Liver (tissue), 3 donors: ENCODE measurements at regions not wholly inside any gene's neighbourhood (a gene's known extent, or its start where the extent isn't known, plus 50 kb on each side); places are given as distances from the start of the nearest gene placed in this dataset.

Experiments
- EGR1 ChIP-seq, 2 donors: IDR thresholded peaks; 2 replicates each; pipeline ENCODE4 v1.6.1; 2016 to 2018; ENCODE audit warnings: antibody characterized with exemption in 2 of 2, low read depth in 2 of 2
- FOXA1 ChIP-seq: IDR thresholded peaks from 2 replicates; pipeline ENCODE4 v1.6.1; 2016; ENCODE audit warnings: antibody characterized with exemption
- HNF4G ChIP-seq: IDR thresholded peaks from 2 replicates; pipeline ENCODE4 v1.6.1; 2016; ENCODE audit warnings: antibody characterized with exemption
- RAD21 ChIP-seq, 2 donors: IDR thresholded peaks; 2 replicates each; pipeline ENCODE4 v1.6.1; 2016; ENCODE audit warnings: antibody characterized with exemption in 2 of 2, mild to moderate bottlenecking in 2 of 2
- SP1 ChIP-seq: IDR thresholded peaks from 2 replicates; pipeline ENCODE4 v1.6.1; 2018; ENCODE audit warnings: antibody characterized with exemption, mild to moderate bottlenecking
- YY1 ChIP-seq: IDR thresholded peaks from 2 replicates; pipeline ENCODE4 v1.6.1; 2016; ENCODE audit warnings: antibody characterized with exemption, mild to moderate bottlenecking
- TF ChIP-seq, protein P1 (sequence below): fragments of 150-350 bp; IDR thresholded peaks from 2 replicates; pipeline ENCODE4 v1.5.1; 2017; ENCODE audit warnings: improper control_type of control experiment, low read depth, low read length; ENCODE audit not compliant: missing input control
- TF ChIP-seq, protein P2 (sequence below): IDR thresholded peaks from 2 replicates; pipeline ENCODE4 v1.6.1; 2016; ENCODE audit warnings: antibody characterized with exemption
- TF ChIP-seq, protein P3 (sequence below): IDR thresholded peaks from 2 replicates; pipeline ENCODE4 v1.6.1; 2016; ENCODE audit warnings: antibody characterized with exemption
- TF ChIP-seq, protein P4 (sequence below): IDR thresholded peaks from 2 replicates; pipeline ENCODE4 v1.6.1; 2016; ENCODE audit warnings: antibody characterized with exemption, mild to moderate bottlenecking
- donor health status: healthy.
- donor health status: healthy.

DNA sequence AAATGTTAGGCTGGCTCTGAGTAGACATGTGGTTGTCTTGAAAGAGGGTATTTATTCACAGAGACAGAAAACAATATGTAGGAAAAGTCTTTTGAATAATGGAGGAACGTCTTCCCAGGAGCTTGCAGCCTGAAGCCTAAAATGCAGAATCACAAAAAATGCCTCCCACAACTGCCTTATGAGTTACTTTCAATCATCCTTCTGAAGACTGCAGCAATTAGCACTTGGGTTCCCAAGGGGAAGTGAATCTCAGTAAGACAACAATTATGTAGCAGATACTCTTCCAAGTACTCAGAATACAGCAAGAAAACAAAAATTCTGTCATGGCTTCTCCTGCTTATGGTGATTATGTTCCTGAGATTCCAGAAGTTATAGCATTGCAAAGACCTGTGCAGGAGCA lies 166.6 kb upstream of the TBL1X start:
- TF ChIP-seq, protein P1, sequence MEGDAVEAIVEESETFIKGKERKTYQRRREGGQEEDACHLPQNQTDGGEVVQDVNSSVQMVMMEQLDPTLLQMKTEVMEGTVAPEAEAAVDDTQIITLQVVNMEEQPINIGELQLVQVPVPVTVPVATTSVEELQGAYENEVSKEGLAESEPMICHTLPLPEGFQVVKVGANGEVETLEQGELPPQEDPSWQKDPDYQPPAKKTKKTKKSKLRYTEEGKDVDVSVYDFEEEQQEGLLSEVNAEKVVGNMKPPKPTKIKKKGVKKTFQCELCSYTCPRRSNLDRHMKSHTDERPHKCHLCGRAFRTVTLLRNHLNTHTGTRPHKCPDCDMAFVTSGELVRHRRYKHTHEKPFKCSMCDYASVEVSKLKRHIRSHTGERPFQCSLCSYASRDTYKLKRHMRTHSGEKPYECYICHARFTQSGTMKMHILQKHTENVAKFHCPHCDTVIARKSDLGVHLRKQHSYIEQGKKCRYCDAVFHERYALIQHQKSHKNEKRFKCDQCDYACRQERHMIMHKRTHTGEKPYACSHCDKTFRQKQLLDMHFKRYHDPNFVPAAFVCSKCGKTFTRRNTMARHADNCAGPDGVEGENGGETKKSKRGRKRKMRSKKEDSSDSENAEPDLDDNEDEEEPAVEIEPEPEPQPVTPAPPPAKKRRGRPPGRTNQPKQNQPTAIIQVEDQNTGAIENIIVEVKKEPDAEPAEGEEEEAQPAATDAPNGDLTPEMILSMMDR: no peak
- TF ChIP-seq YY1 (no peak), EGR1 (IDR thresholded peaks at IDR 0.05; ENCODE audit: low read depth in 2 of 2) (no peak), RAD21 (IDR thresholded peaks at IDR 0.05) (no peak), FOXA1 (no peak), SP1 (no peak), HNF4G (no peak)
- TF ChIP-seq, protein P2, sequence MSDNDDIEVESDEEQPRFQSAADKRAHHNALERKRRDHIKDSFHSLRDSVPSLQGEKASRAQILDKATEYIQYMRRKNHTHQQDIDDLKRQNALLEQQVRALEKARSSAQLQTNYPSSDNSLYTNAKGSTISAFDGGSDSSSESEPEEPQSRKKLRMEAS: no peak
- TF ChIP-seq, protein P3, sequence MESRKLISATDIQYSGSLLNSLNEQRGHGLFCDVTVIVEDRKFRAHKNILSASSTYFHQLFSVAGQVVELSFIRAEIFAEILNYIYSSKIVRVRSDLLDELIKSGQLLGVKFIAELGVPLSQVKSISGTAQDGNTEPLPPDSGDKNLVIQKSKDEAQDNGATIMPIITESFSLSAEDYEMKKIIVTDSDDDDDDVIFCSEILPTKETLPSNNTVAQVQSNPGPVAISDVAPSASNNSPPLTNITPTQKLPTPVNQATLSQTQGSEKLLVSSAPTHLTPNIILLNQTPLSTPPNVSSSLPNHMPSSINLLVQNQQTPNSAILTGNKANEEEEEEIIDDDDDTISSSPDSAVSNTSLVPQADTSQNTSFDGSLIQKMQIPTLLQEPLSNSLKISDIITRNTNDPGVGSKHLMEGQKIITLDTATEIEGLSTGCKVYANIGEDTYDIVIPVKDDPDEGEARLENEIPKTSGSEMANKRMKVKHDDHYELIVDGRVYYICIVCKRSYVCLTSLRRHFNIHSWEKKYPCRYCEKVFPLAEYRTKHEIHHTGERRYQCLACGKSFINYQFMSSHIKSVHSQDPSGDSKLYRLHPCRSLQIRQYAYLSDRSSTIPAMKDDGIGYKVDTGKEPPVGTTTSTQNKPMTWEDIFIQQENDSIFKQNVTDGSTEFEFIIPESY: no peak
- TF ChIP-seq, protein P4, sequence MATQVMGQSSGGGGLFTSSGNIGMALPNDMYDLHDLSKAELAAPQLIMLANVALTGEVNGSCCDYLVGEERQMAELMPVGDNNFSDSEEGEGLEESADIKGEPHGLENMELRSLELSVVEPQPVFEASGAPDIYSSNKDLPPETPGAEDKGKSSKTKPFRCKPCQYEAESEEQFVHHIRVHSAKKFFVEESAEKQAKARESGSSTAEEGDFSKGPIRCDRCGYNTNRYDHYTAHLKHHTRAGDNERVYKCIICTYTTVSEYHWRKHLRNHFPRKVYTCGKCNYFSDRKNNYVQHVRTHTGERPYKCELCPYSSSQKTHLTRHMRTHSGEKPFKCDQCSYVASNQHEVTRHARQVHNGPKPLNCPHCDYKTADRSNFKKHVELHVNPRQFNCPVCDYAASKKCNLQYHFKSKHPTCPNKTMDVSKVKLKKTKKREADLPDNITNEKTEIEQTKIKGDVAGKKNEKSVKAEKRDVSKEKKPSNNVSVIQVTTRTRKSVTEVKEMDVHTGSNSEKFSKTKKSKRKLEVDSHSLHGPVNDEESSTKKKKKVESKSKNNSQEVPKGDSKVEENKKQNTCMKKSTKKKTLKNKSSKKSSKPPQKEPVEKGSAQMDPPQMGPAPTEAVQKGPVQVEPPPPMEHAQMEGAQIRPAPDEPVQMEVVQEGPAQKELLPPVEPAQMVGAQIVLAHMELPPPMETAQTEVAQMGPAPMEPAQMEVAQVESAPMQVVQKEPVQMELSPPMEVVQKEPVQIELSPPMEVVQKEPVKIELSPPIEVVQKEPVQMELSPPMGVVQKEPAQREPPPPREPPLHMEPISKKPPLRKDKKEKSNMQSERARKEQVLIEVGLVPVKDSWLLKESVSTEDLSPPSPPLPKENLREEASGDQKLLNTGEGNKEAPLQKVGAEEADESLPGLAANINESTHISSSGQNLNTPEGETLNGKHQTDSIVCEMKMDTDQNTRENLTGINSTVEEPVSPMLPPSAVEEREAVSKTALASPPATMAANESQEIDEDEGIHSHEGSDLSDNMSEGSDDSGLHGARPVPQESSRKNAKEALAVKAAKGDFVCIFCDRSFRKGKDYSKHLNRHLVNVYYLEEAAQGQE: no peak
